ENCODE measurements at regions not wholly inside any gene's neighbourhood (a gene's known extent, or its start where the extent isn't known, plus 50 kb on each side); places are given as distances from the start of the nearest gene placed in this dataset.

DNA sequence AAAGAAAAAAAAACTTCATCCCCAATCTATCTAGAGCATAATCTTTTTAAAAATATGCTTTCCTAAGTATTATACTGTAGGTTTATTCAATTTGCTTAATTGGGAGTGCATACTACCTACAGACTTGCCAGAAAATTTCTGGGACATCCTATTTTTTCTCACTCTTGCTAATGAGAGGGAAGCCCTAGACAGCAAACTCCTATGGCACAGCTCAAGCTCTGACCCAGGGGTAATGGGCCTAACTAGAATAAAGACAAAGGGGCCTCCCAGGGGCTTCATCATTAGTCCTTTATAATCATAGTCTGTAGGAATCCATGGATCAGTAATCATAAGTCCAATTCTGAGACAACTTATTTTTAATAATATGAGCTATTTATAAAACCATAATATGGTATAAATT is 142.6 kb upstream of the ITGA4 start:
- Histone ChIP-seq H3K9me3 (no peaks in the 10 kb centered on the region), H3K27ac (no peak overlapping the region), H3K4me3 (no peak overlapping the region), H3K36me3 (no peaks in the 10 kb centered on the region), H3K27me3 (no peaks in the 10 kb centered on the region), H3K4me1 (peaks cover 0 to 24% of the 10 kb centered on the region in 2 donors)
- DNase-seq = no peak
- TF ChIP-seq, protein P1, sequence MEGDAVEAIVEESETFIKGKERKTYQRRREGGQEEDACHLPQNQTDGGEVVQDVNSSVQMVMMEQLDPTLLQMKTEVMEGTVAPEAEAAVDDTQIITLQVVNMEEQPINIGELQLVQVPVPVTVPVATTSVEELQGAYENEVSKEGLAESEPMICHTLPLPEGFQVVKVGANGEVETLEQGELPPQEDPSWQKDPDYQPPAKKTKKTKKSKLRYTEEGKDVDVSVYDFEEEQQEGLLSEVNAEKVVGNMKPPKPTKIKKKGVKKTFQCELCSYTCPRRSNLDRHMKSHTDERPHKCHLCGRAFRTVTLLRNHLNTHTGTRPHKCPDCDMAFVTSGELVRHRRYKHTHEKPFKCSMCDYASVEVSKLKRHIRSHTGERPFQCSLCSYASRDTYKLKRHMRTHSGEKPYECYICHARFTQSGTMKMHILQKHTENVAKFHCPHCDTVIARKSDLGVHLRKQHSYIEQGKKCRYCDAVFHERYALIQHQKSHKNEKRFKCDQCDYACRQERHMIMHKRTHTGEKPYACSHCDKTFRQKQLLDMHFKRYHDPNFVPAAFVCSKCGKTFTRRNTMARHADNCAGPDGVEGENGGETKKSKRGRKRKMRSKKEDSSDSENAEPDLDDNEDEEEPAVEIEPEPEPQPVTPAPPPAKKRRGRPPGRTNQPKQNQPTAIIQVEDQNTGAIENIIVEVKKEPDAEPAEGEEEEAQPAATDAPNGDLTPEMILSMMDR (IDR thresholded peaks at IDR 0.05) = no peak
- intact Hi-C loops (cut with DNase I) = no loop called here
- no peak for ATAC-seq

DNA sequence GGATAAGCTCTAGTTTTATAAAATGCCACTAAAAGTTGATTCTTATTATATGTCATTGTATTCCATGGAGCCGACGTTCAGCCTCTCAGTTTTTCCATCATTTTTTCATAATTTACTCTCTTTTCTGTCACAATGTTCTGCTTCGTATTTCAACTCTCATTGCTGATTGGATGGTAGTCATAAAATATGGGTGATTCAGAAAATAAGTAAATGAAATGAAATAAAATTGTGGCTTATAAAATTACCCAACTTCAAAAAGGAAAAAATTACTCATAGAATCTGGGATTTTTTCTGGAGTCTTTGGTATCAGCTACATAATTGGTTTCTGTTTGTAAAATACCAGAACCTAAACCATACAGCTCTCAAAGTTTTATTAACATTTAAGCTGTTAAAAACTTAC is 139.7 kb upstream of the ITGA4 start:
- DNase-seq (no peak), ATAC-seq (no peak)
- peaks cover 0 to 4% of the 10 kb centered on the region in 2 donors for H3K4me1 ChIP-seq
- H3K36me3 ChIP-seq = no peaks in the 10 kb centered on the region
- no peak overlapping the region for H3K4me3 ChIP-seq
- H3K9me3 ChIP-seq = no peaks in the 10 kb centered on the region
- no peak overlapping the region for H3K27ac ChIP-seq
- intact Hi-C loops (cut with DNase I) = no loop called here
- no peaks in the 10 kb centered on the region for H3K27me3 ChIP-seq
- TF ChIP-seq, protein P1 (IDR thresholded peaks at IDR 0.05) = no peak

DNA sequence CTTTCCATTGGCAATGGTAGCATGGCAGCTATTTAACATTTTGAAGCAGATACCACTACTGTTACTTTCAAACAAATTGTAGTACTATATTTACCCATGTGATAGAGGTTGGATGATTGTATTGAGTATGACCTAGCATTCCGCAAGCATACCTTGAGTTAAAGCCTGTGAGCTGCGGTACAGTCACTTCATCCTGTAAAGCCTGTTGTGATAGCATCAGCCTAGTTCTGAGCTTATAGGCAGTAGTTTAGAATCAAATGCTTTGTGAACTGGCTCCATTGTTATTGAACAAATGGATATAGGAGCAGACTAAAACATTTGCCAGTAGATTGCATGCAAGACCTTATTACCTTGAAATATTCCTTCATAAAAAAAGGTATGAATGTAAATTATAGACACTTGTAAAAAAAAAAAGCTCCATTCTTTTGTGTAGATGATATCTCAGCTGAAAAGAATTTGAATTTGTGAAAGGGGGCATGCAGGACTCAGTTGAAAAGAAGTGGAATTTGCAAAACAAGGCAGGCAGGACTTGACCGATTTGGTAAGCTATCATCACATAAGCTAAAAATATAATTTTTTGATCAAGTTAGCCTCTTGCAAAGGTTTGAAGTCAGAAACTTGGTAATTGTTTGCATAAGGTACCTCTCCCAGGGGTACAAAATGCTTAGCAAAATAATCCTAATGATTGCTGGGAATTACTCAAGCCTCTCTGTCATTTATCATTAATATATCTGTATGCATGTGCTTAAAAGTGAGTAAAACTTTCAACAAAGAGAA is 138.5 kb upstream of the ITGA4 start:
- no peak for ATAC-seq
- intact Hi-C loops (cut with DNase I) = no loop called here
- TF ChIP-seq, protein P1 (IDR thresholded peaks at IDR 0.05) = no peak
- no peak for DNase-seq
- H3K4me3 ChIP-seq = no peak overlapping the region
- H3K4me1 ChIP-seq = no peaks in the 10 kb centered on the region
- no peaks in the 10 kb centered on the region for H3K9me3 ChIP-seq
- no peaks in the 10 kb centered on the region for H3K27me3 ChIP-seq
- no peaks in the 10 kb centered on the region for H3K36me3 ChIP-seq
- H3K27ac ChIP-seq = no peak overlapping the region

DNA sequence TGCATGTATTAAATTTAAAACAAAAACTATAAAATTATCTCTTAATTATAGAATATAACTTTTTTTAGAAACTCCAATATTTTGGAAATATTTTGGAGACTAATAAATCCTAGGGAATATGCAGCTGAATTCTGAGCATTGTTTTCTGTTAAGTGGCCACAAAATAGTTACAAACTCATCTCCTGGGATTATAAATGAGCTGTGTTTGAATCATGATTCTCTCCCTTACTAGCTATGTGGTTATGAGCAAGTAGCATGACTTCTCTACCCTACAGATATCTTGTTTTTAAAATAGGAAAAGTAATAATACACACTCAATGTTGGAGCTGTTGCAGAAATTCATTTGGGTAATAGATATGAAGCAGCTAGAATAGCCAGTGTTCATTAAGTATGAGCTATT is 137.9 kb upstream of the ITGA4 start:
- Histone ChIP-seq H3K27me3 (no peaks in the 10 kb centered on the region), H3K4me3 (no peak overlapping the region), H3K27ac (no peak overlapping the region), H3K9me3 (no peaks in the 10 kb centered on the region), H3K36me3 (no peaks in the 10 kb centered on the region), H3K4me1 (no peaks in the 10 kb centered on the region)
- TF ChIP-seq, protein P1 (IDR thresholded peaks at IDR 0.05) = no peak
- DNase-seq (no peak), ATAC-seq (no peak)
- intact Hi-C loops (cut with DNase I) = no loop called here

DNA sequence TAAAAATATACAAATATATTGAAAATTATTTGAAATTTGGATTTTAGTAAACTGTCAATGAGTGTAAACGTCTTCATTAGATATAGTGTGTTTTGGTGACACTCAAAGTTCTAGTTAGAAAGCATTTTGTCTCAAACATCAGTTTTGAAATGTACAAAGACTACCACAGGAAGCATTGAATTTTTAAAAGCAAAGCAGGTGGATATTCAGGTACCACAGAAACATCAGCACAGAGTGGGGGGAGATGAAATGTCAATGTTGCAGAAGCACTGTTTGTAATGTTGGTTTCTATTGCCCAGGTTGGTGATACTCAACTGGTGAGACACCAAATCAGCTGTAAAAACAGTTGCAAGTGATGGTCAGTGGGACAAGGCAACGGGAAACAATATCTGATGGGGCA is 136.5 kb upstream of the ITGA4 start:
- no peak for DNase-seq
- H3K4me1 ChIP-seq = no peaks in the 10 kb centered on the region
- no peaks in the 10 kb centered on the region for H3K36me3 ChIP-seq
- intact Hi-C loops (cut with DNase I) = no loop called here
- TF ChIP-seq, protein P1 (IDR thresholded peaks at IDR 0.05) = no peak
- no peak for ATAC-seq
- H3K4me3 ChIP-seq = no peak overlapping the region
- no peak overlapping the region for H3K27ac ChIP-seq
- H3K9me3 ChIP-seq = no peaks in the 10 kb centered on the region
- H3K27me3 ChIP-seq = no peaks in the 10 kb centered on the region
